MM.1S (cell line): ENCODE measurements at regions not wholly inside any gene's neighbourhood (a gene's known extent, or its start where the extent isn't known, plus 50 kb on each side); places are given as distances from the start of the nearest gene placed in this dataset.

Source experiments
- CTCF ChIP-seq: fragments of 300-600 bp; sonication (generic); IDR thresholded peaks from 2 replicates; pipeline ENCODE4 v1.5.1; 2016; ENCODE audit warnings: antibody characterized with exemption, low read length, mixed read lengths
- EZH2phosphoT487 ChIP-seq: fragments of 300-600 bp; sonication (generic); IDR thresholded peaks from 2 replicates; pipeline ENCODE4 v1.6.1; 2018; ENCODE audit warnings: antibody characterized with exemption, low read length

- no peak for TF ChIP-seq CTCF
- no peak for TF ChIP-seq EZH2phosphoT487
Measured at GRCh38 chr5:124193371-124193789, 553.1 kb downstream of the ZNF608 start.
